Esophagus muscularis mucosa (tissue), 3 donors: ENCODE measurements at regions not wholly inside any gene's neighbourhood (a gene's known extent, or its start where the extent isn't known, plus 50 kb on each side); places are given as distances from the start of the nearest gene placed in this dataset.

Source experiments
- CTCF ChIP-seq, 3 experiments: fragments of 200-600 bp in 2 of 3; fragments of 450-650 bp in 1 of 3; sonication (generic) in 2 of 3; IDR thresholded peaks; one replicate each; pipeline ENCODE4 v1.5.1; 2017 to 2019; ENCODE audit warnings: antibody characterized with exemption in 3 of 3, mild to moderate bottlenecking in 2 of 3, moderate library complexity in 1 of 3
- POLR2A ChIP-seq: fragments of 450-650 bp; IDR thresholded peaks from one replicate; pipeline ENCODE4 v1.6.1; 2017; ENCODE audit warnings: antibody characterized with exemption, moderate library complexity, mild to moderate bottlenecking, low read depth

DNA sequence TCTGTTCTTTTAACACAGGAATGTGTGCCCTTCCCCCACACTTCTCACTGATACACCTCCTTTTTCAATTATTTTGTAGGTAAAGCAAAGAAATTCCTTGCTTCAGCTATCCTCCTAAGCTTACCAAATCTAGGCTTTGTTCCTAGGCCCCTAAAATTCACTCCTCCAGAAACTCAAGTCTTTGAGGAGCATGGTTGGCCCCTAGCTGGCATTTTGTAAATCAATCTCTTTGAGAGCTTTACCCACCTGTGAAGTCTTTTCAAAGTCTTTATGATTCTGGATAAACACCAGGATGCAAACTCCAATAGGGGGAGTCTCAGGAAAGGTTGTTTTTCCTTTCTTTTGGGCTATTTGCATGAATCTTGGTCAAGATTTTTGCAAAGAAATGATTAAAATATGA lies 82.9 kb upstream of the ZNF644 start:
- TF ChIP-seq POLR2A: no peak
- TF ChIP-seq CTCF (IDR thresholded peaks at IDR 0.05): no peak
